ENCODE measurements at regions not wholly inside any gene's neighbourhood (a gene's known extent, or its start where the extent isn't known, plus 50 kb on each side); places are given as distances from the start of the nearest gene placed in this dataset.

GRCh38 chr18:67875944-67876343, 359.4 kb upstream of the DSEL start:
- TF ChIP-seq, protein P1, sequence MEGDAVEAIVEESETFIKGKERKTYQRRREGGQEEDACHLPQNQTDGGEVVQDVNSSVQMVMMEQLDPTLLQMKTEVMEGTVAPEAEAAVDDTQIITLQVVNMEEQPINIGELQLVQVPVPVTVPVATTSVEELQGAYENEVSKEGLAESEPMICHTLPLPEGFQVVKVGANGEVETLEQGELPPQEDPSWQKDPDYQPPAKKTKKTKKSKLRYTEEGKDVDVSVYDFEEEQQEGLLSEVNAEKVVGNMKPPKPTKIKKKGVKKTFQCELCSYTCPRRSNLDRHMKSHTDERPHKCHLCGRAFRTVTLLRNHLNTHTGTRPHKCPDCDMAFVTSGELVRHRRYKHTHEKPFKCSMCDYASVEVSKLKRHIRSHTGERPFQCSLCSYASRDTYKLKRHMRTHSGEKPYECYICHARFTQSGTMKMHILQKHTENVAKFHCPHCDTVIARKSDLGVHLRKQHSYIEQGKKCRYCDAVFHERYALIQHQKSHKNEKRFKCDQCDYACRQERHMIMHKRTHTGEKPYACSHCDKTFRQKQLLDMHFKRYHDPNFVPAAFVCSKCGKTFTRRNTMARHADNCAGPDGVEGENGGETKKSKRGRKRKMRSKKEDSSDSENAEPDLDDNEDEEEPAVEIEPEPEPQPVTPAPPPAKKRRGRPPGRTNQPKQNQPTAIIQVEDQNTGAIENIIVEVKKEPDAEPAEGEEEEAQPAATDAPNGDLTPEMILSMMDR (IDR thresholded peaks at IDR 0.05; ENCODE audit: low read depth, low read length): no peak
- TF ChIP-seq EZH2phosphoT487 (IDR thresholded peaks at IDR 0.05; ENCODE audit: low read depth): no peak

Data from OCI-LY3 (cell line).